LNCAP (cell line): ENCODE measurements at regions not wholly inside any gene's neighbourhood (a gene's known extent, or its start where the extent isn't known, plus 50 kb on each side); places are given as distances from the start of the nearest gene placed in this dataset.

Experiments used
- CTCF ChIP-seq: fragments of 450-650 bp; IDR thresholded peaks from 2 replicates; pipeline ENCODE4 v1.5.1; 2017; ENCODE audit warnings: mild to moderate bottlenecking

GRCh38 chr10:25697412-25697811 lies 236.6 kb upstream of the MYO3A start:
- TF ChIP-seq CTCF = no peak

- TF ChIP-seq CTCF = no peak
Observed at GRCh38 chr10:25698638-25699037, 235.4 kb upstream of the MYO3A start.

- no peak for TF ChIP-seq CTCF
Observed at GRCh38 chr10:25699631-25700030, 234.4 kb upstream of the MYO3A start.

GRCh38 chr10:25701652-25702051 lies 232.4 kb upstream of the MYO3A start:
- no peak for TF ChIP-seq CTCF

DNA sequence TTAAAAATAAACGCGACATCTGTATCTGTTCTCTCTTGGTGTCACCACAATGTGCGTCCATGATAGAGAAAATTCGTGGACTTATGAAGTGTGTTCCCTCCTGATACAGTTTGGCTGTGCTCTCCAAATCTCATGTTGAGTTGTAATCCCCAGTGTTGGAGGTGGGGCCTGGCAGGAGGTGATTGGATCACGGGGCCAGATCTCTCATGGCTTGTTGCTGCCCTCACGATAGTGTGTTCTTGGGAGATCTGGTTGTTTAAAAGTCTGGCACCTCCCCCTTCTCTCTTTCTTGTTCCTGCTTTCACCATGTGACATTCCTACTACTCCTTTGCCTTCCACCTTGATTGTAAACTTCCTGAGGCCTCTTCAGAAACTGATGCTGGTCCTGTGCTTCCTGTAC lies 229.4 kb upstream of the MYO3A start:
- TF ChIP-seq CTCF = no peak

- TF ChIP-seq CTCF = no peak
Observed at GRCh38 chr10:25707572-25707971, 226.5 kb upstream of the MYO3A start.

- TF ChIP-seq CTCF = no peak
Observed at GRCh38 chr10:25707976-25708671, 225.9 kb upstream of the MYO3A start.

GRCh38 chr10:25713894-25714240 lies 220.2 kb upstream of the MYO3A start:
- TF ChIP-seq CTCF = no peak
